Stimulated activated CD8-positive, alpha-beta memory T cell treated with anti-CD3 and anti-CD28 coated beads, Interleukin-12 subunit alpha, Interleukin-12 subunit beta, amount 100 ng/mL, for 4 hours (primary cell): ENCODE measurements at regions not wholly inside any gene's neighbourhood (a gene's known extent, or its start where the extent isn't known, plus 50 kb on each side); places are given as distances from the start of the nearest gene placed in this dataset.

Source experiments
- DNase-seq: peaks from one replicate; pipeline ENCODE4 v3.0.0-alpha.2; 2020; ENCODE audit warnings: low read depth

DNA sequence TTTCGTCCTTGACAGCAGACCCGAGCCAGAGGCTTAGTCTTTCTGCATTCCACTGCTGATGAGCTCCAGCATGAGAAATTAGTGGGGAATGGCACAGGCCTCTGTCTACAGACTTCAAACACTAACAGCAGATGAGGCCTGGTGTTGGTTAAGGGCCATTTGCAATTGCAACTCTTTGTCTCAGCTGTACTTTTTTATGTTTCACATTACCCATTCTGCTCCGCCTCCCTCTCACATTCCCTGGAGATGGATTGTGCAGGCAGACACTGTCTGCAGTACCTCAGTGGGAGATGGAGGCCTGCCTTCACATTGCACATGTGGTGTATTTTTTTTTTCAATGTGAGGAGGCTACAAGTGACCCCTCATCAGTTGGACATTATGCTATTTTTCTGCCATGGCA, 370.2 kb downstream of the DUSP10 start:
- no peak for DNase-seq

DNA sequence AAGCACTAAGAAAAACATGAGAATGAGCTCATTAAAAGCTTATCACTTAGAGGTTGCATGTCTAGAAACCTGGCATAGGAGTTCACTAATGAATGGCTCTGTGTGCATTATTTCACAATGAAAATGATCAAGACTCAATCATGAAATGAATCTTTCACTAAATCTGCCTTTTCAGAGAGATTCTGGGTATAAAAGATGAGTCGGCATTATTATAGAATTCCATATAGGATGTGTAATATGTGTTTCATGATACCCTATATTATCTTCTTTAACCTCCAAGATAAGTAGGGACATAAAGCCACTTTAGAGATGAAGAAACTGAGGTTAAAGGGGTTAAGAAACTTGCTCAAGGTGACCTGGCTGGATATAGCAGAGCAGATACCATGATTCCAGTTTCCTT, 368.1 kb downstream of the DUSP10 start:
- DNase-seq: no peak

DNA sequence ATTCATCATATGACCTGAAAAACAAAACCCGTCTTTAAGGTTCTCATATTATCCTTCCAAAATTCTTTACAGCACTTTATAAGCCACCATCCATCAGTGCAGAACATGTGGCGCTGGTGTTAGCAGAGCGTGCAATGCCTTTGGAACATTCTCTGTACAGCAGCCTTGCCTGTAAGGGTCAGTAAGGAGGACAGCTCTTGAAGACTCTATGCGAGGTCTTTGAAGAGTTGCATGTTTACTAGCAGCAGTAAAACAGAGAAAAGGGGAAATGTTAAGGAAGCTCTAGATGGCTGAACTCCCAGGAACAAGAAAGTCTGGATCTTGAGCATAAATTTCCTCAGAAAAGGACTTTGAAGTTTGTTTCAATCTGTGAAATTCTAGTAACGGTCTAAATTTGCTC, 365.6 kb downstream of the DUSP10 start:
- no peak for DNase-seq

GRCh38 chr1:221381910-221382623, 359.8 kb downstream of the DUSP10 start:
- DNase-seq: no peak

DNA sequence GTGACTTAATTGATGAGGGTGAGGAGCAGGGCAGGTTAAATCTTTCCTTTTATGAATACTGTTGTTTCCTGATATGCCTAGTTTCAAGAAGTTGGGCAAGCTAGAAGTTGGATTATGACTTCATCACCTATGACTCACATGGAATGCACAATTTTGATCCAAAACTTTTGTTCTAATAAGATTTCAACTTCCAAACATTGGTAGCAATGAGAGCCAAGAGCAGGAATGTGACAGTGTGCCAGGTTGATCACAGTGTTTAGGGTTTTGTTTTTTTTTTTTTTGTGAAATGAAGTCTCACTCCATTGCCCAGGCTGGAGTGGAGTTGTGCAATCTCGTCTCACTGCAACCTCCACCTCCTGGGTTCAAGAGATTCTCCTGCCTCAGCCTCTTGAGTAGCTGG, 349.4 kb downstream of the DUSP10 start:
- no peak for DNase-seq

GRCh38 chr1:221394011-221394544, 347.8 kb downstream of the DUSP10 start:
- no peak for DNase-seq

DNA sequence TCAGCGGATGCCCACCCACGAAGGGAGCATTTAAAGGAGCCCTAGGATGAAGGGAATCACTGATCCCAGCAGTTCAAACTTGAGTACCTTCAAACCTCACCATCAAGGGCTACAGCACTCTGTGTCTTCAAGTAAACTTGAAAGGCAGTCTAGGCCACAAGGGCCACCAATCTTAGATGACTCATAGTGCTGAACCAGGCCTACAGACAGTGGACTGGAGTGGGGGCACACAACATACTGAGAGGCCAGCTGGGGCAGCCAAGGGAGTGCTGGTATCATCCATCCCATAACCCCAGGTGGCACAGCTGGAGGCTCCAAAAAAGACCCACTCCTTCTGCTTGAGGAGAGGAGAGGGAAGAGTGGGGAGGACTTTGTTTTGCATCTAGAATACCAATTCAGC, 345.4 kb downstream of the DUSP10 start:
- no peak for DNase-seq

- no peak for DNase-seq
Measured at GRCh38 chr1:221397141-221397540, 344.7 kb downstream of the DUSP10 start.

- DNase-seq: no peak
Measured at GRCh38 chr1:221397606-221398005, 344.3 kb downstream of the DUSP10 start.

DNA sequence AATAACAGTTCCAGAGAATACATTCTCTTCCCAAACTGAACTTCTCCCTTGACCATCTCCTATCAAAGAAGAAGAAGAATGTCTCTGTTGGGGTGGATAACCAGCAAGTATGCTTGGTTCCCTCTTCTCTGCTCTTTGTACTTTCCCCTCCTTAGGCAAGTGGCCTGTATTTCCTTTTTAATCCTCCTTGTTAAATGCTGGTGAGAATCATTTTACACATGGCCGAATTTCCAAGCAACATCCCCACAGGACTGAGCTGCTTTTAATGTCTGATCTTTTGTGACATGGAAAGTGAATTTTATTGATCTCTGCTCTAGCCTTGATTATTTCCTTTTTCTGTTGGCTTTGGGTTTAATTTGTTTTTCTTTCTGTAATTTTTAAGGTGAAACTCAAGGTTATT, 336.7 kb downstream of the DUSP10 start:
- DNase-seq: no peak

DNA sequence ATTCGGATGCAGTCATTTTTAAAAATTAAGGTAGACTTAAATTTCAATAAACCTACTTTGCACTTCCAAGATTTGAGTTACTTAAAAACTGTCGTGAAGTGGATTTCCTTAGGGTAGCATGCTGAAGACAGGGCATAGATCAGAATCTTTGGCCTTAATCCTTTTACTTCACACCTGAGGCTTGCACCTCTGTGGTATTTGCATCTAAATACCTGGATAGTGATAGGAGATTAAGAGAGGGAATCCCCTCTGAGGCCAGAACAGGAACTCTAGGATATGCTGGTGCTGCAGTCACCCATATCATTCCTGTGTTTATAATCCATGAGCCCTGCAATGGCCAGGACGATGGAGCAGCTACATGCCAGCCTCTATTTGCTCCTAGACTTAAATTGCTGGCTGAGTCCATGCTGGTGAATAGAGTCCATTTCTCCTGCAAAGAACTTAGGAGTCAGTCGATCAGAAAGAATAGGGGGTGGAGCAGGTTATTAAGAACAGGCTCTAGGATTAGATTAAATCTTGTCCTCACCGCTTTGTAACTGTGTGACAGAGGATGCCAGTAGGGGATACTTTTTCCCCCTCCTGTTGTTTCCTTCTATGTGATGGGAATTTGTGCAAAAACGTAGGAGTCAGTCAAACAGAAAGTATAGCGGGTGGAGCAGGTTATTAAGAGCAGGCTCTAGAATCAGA, 333.6 kb downstream of the DUSP10 start:
- no peak for DNase-seq

GRCh38 chr1:221411283-221411682, 330.6 kb downstream of the DUSP10 start:
- DNase-seq: no peak

DNA sequence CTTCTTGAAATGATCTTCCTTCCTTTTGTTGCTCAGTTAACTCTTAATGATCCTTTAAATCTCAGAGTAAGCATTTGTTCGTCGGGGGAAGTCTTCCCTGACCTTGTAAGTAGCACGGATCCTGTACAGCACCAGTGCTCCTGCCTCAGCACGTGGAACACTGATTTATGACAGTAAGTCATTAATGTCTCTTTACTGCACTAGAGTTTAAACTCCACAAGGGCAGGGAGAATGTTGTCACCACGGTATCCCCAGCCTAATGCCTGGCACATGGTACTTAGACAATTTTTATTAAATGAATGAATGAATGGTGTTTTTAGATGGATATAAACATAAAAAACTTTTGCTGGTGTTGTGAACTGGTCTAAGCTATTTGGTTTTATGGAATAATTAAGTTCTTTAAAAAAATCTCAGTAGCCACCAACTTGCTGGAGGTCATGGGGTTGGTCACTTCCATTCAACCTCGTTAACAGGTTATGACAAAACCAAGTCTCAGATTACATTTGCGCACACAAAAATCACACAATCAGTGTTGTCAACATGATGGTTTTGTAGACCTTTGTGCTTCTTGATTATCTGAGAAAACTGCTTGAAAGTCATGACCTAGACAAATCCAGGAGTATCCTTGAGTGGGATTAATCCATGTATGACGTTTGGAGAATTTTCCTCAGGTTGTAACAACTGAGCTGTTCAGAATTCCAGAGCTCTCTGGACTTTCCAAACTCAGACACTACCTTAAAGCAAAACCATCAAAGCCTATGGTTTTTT, 326.9 kb downstream of the DUSP10 start:
- no peak for DNase-seq

DNA sequence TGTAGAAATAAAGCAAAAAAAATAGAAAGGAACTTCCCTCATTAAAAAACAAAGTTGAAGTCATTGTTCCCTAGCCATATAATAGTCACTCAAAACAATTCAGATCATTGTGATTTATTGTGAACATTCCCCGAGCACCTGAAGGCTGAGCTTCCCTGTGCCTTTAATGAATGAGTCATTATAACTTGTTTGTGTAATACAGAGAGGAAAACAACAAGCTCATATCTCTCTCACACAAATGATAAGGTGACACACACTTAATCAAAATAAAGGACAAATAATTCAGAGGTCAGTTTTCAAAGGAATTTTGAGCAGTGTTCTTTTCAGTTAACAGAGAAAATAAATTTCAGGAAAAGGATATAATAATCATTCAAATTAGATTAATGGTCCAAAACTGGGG, 326.2 kb downstream of the DUSP10 start:
- no peak for DNase-seq

DNA sequence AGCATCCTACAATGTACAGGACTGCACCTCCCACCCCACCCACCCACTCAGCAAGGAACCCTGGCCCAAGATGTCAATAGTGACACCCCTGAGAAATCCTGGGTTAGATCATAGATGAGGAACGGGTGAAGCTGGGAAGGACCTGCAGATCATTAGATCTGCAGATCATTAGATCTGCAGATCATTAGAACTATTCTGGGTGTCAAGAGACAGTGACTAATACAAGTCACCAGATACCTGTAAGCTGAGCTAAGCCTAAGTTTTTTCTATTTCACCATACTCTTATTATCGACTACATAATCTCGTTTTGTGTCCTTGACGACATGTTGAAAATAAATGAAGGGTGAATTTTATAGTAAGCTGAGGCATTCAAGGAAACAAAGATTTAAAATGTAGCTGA, 325.7 kb downstream of the DUSP10 start:
- no peak for DNase-seq

- no peak for DNase-seq
Measured at GRCh38 chr1:221416723-221417122, 325.2 kb downstream of the DUSP10 start.

GRCh38 chr1:221418346-221418745, 323.5 kb downstream of the DUSP10 start:
- DNase-seq: no peak

DNA sequence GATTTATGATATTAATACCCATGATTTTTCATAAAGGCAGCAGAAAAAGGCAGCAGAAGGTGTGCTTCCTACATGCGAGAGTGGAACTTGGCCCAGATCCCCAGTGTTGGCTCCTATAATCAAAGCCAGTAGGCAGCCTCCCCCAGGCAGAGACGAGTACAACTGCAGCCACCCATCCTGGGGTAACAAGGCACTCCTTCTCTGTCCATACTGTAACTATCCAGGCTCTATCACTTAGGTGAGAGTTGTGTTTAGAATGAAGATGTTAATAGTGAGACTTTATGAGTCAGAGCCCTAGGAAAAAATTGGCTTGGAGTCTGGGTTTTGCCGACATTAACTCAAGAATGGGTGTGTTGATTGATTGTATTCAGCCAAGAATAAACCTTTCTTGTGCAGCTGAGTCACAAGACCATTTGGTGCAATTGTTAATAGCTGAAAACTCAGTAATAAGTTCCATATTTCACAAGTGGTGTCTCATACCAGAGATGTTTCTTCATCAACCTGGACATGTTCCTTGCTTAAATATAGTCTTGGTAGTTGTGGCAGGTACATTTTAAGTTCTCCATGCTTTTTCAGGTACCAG, 322.3 kb downstream of the DUSP10 start:
- no peak for DNase-seq

GRCh38 chr1:221429264-221429663, 312.6 kb downstream of the DUSP10 start:
- no peak for DNase-seq

DNA sequence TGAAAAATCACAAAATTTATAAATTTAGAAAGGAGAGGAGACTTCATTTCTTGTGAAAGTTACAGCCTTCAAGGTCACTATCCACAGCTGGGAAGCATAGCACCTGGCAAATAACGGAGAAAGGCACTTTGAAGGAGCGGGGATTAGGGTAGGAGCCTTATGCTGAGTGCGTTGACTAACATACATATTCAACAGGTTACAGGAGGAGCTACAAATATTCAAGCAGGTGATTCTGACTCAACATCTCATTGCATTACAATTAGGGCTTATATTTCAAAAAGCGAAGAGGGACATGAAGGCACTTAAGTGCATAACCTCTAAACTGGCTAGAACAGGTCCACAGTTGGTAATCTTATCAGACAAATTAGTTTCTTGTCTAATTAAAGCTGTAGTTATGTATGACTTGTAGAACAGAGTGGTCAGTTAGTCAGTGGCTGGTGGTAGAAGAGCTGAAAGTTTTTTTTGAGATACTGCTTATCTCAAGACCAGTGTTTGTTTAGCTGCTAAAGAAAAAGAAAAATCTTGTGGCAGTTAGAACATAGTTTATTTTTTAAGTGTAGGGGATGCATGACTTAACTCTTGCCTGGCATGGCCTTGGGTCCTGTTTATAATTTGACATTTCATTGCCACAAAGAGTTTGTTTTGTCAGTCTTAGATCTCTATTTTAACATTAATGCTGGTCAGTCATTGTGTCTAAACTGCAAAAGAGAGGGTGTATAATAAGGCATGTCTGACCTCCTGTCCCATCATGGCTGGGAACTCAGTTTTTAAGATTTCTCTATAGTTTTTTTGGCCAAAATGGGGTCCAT, 311.5 kb downstream of the DUSP10 start:
- DNase-seq: no peak

DNA sequence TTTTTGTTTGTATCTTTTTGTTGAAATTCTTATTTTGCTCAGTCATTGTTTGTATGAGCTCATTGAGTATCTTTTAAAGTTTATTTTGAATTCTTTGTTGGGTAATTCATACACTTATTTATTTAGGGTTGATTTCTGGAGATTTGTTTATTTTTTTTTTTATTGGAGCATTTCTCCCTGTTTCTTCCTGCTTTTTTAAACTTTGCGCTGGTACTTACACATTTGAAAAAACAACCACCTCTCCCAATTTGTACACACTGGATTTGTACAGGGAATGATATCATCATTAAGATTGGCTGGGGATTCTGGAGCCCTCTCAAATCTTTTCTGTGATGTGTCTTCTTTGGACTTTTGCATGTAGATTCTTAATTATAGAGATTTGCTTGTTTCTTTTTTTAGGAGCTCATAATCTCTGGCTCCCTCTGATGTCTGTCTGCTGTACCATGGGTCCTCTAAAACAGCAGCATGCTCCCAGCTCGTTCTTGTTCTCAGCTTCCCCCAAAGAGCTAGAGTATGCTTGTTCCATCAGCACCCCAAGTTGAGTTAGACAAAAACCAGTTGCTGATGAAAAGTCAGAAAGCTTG, 310.7 kb downstream of the DUSP10 start:
- no peak for DNase-seq
